ENCODE measurements at regions not wholly inside any gene's neighbourhood (a gene's known extent, or its start where the extent isn't known, plus 50 kb on each side); places are given as distances from the start of the nearest gene placed in this dataset.

GRCh38 chr2:167790189-167790588, 457.2 kb downstream of the STK39 start:
- no peaks in the 10 kb centered on the region for H3K27me3 ChIP-seq
- no peak overlapping the region for H3K4me3 ChIP-seq
- ATAC-seq, result no peak
- H3K9me3 ChIP-seq, result no peaks in the 10 kb centered on the region
- DNase-seq, result no peak
- H3K4me1 ChIP-seq, result no peaks in the 10 kb centered on the region
- intact Hi-C loops (cut with DNase I), result no loop called here
- H3K36me3 ChIP-seq, result no peaks in the 10 kb centered on the region
- TF ChIP-seq CTCF (IDR thresholded peaks at IDR 0.05), result no peak
- no peak overlapping the region for H3K27ac ChIP-seq

- no peaks in the 10 kb centered on the region for H3K36me3 ChIP-seq
- H3K4me1 ChIP-seq, result no peaks in the 10 kb centered on the region
- TF ChIP-seq CTCF (IDR thresholded peaks at IDR 0.05), result no peak
- H3K9me3 ChIP-seq, result no peaks in the 10 kb centered on the region
- no peak overlapping the region for H3K27ac ChIP-seq
- ATAC-seq (no peak), DNase-seq (no peak)
- no peak overlapping the region for H3K4me3 ChIP-seq
- H3K27me3 ChIP-seq, result no peaks in the 10 kb centered on the region
- intact Hi-C loops (cut with DNase I), result no loop called here
Observed at GRCh38 chr2:167787562-167787961, 459.8 kb downstream of the STK39 start.

- Histone ChIP-seq H3K27me3 (no peaks in the 10 kb centered on the region), H3K27ac (no peak overlapping the region), H3K36me3 (no peaks in the 10 kb centered on the region), H3K4me1 (no peaks in the 10 kb centered on the region), H3K4me3 (no peak overlapping the region), H3K9me3 (no peaks in the 10 kb centered on the region)
- intact Hi-C loops (cut with DNase I), result no loop called here
- DNase-seq, result no peak
- no peak for TF ChIP-seq CTCF (IDR thresholded peaks at IDR 0.05)
- no peak for ATAC-seq
Observed at GRCh38 chr2:167787021-167787420, 460.4 kb downstream of the STK39 start.

- Histone ChIP-seq H3K36me3 (no peaks in the 10 kb centered on the region), H3K4me1 (no peaks in the 10 kb centered on the region), H3K27me3 (no peaks in the 10 kb centered on the region), H3K4me3 (no peak overlapping the region), H3K27ac (no peak overlapping the region), H3K9me3 (no peaks in the 10 kb centered on the region)
- intact Hi-C loops (cut with DNase I), result no loop called here
- DNase-seq, result no peak
- no peak for TF ChIP-seq CTCF (IDR thresholded peaks at IDR 0.05)
- ATAC-seq, result no peak
Observed at GRCh38 chr2:167785606-167786216, 461.7 kb downstream of the STK39 start.

GRCh38 chr2:167784084-167784425, 463.3 kb downstream of the STK39 start:
- no peaks in the 10 kb centered on the region for H3K36me3 ChIP-seq
- no peaks in the 10 kb centered on the region for H3K4me1 ChIP-seq
- no peak overlapping the region for H3K4me3 ChIP-seq
- H3K9me3 ChIP-seq, result no peaks in the 10 kb centered on the region
- no peak overlapping the region for H3K27ac ChIP-seq
- no peak for ATAC-seq
- DNase-seq, result no peak
- no peaks in the 10 kb centered on the region for H3K27me3 ChIP-seq
- TF ChIP-seq CTCF (IDR thresholded peaks at IDR 0.05), result no peak
- intact Hi-C loops (cut with DNase I), result no loop called here
